Chondrocyte (in vitro differentiated cells): ENCODE measurements at regions not wholly inside any gene's neighbourhood (a gene's known extent, or its start where the extent isn't known, plus 50 kb on each side); places are given as distances from the start of the nearest gene placed in this dataset.

ENCODE experiments used
- DNase-seq: peaks from one replicate; pipeline ENCODE4 v3.0.0; 2021; ENCODE audit warnings: mixed read lengths, low spot score
- H3K27ac Mint-ChIP-seq: one replicate; pipeline ENCODE4 v1.8.0; 2021; ENCODE audit warnings: mild to moderate bottlenecking, moderate library complexity, mixed read lengths; ENCODE audit not compliant: unreplicated experiment
- H3K27me3 Mint-ChIP-seq: 2 replicates; pipeline ENCODE4 v1.8.0; 2021; ENCODE audit warnings: low read depth, mixed read lengths
- H3K36me3 Mint-ChIP-seq: 2 replicates; pipeline ENCODE4 v1.8.0; 2021; ENCODE audit warnings: low read depth, mixed read lengths
- H3K4me1 Mint-ChIP-seq: 2 replicates; pipeline ENCODE4 v1.8.0; 2021; ENCODE audit warnings: low read depth, mild to moderate bottlenecking, mixed read lengths
- H3K4me3 Mint-ChIP-seq: one replicate; pipeline ENCODE4 v1.8.0; 2021; ENCODE audit warnings: mild to moderate bottlenecking, moderate library complexity, mixed read lengths; ENCODE audit not compliant: unreplicated experiment
- H3K9me3 Mint-ChIP-seq: 2 replicates; pipeline ENCODE4 v1.8.0; 2021; ENCODE audit warnings: low read depth, mixed read lengths
- TF ChIP-seq, protein P1 (sequence below): fragments of 200-600 bp; sonication (generic); IDR thresholded peaks from 2 replicates; pipeline ENCODE4 v1.5.0; 2021; ENCODE audit warnings: antibody characterized with exemption, mild to moderate bottlenecking, moderate library complexity

DNA sequence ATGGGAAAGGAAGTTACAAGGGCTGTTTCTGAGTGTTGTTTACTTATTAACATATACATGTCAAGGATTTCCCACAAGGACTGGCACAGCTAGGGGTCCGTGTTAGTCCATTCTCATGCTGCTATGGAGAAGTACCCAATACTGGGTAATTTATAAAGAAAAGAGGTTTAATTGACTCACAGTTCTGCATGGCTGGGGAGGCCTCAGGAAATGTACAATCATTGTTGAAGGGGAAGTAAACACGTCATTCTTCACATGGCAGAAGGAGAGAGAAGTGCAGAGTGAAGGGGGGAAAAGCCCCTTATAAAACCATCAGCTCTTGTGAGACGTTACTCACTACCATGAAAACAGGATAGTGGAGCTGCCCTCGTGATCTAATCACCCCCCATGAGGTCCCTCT lies 128.9 kb upstream of the CELF4 start:
- TF ChIP-seq, protein P1, sequence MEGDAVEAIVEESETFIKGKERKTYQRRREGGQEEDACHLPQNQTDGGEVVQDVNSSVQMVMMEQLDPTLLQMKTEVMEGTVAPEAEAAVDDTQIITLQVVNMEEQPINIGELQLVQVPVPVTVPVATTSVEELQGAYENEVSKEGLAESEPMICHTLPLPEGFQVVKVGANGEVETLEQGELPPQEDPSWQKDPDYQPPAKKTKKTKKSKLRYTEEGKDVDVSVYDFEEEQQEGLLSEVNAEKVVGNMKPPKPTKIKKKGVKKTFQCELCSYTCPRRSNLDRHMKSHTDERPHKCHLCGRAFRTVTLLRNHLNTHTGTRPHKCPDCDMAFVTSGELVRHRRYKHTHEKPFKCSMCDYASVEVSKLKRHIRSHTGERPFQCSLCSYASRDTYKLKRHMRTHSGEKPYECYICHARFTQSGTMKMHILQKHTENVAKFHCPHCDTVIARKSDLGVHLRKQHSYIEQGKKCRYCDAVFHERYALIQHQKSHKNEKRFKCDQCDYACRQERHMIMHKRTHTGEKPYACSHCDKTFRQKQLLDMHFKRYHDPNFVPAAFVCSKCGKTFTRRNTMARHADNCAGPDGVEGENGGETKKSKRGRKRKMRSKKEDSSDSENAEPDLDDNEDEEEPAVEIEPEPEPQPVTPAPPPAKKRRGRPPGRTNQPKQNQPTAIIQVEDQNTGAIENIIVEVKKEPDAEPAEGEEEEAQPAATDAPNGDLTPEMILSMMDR: no peak
- Mint-ChIP-seq H3K27me3 (no peaks in the 10 kb centered on the region), H3K4me3 (no peak overlapping the region), H3K27ac (no peak overlapping the region), H3K9me3 (peaks cover 3% of the 10 kb centered on the region), H3K4me1 (no peaks in the 10 kb centered on the region), H3K36me3 (no peaks in the 10 kb centered on the region)
- no peak for DNase-seq

DNA sequence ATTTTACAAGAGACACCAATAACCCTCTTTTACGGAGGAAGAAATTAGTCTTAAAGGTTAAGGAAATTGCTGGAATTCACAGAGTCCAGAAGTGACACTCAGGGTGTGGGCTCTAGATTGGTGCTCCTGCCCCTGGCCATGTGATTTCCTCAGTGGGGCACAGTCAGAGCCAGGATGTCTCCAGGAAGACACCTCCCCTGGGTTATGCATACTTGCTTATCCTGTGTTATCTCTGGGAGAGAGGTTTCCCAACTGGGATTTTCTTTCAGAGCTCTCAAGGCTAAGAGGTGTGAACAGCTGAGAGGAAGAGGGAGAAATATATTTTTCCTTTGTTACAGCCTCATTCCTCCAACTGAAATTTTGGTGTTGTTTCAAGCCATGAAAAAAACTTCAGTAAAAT lies 125.6 kb upstream of the CELF4 start:
- H3K4me3 Mint-ChIP-seq: no peak overlapping the region
- H3K9me3 Mint-ChIP-seq: peaks cover 3% of the 10 kb centered on the region
- TF ChIP-seq, protein P1: no peak
- H3K36me3 Mint-ChIP-seq: no peaks in the 10 kb centered on the region
- no peaks in the 10 kb centered on the region for H3K27me3 Mint-ChIP-seq
- DNase-seq: no peak
- H3K4me1 Mint-ChIP-seq: no peaks in the 10 kb centered on the region
- H3K27ac Mint-ChIP-seq: no peak overlapping the region

DNA sequence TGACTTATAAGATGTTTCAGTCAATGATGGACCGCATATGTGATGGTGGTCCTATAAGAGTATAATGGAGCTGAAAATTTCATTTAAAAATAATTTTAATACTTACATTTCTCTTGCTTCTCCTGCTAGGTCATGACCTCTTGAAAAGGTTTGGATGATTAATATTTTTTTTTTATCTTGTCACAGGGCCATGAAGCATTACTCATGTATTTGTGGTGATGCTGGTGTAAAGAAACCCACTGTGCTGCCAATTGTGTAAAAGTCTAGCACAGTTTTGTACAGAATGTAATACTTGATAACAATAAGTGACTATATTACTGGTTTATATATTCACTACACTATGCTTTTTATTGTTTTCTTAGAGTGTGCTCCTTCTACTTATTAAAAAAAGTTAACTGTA lies 124.2 kb upstream of the CELF4 start:
- H3K4me1 Mint-ChIP-seq: no peaks in the 10 kb centered on the region
- H3K36me3 Mint-ChIP-seq: no peaks in the 10 kb centered on the region
- peaks cover 6% of the 10 kb centered on the region for H3K9me3 Mint-ChIP-seq
- TF ChIP-seq, protein P1: no peak
- no peak overlapping the region for H3K27ac Mint-ChIP-seq
- no peak overlapping the region for H3K4me3 Mint-ChIP-seq
- DNase-seq: no peak
- H3K27me3 Mint-ChIP-seq: no peaks in the 10 kb centered on the region

DNA sequence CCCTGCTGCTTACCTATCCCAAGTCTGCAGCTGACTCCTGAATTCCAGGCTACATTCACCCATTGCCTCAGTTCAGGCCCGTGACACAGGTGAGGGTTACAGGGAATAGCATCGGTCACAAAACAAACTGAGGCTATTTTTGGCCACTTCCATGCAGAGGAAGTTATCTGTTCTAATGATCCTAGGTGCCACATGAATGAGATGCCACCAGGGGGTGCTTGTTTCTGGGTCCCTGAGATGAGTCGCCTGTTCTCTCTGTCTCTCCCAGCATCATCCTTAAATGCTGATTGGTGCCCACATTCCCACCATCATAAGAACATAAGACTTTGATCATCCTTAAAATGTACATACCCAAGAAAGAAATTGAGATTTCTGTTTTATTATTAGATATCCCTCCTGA lies 119.0 kb upstream of the CELF4 start:
- TF ChIP-seq, protein P1: no peak
- Mint-ChIP-seq H3K27ac (no peak overlapping the region), H3K27me3 (no peaks in the 10 kb centered on the region), H3K9me3 (peaks cover 6% of the 10 kb centered on the region), H3K4me3 (no peak overlapping the region), H3K36me3 (no peaks in the 10 kb centered on the region), H3K4me1 (no peaks in the 10 kb centered on the region)
- DNase-seq: no peak

- Mint-ChIP-seq H3K36me3 (no peaks in the 10 kb centered on the region), H3K27ac (no peak overlapping the region), H3K9me3 (peaks cover 6% of the 10 kb centered on the region), H3K27me3 (no peaks in the 10 kb centered on the region), H3K4me3 (no peak overlapping the region), H3K4me1 (no peaks in the 10 kb centered on the region)
- TF ChIP-seq, protein P1: no peak
- no peak for DNase-seq
Observed at GRCh38 chr18:37684183-37684582, 118.6 kb upstream of the CELF4 start.
